Esophagus squamous epithelium (tissue), 5 donors: ENCODE measurements at regions not wholly inside any gene's neighbourhood (a gene's known extent, or its start where the extent isn't known, plus 50 kb on each side); places are given as distances from the start of the nearest gene placed in this dataset.
"Not testable (repeated sequence)": the region's sequence is repeated elsewhere in the genome, so short reads cannot be mapped to it uniquely, and the experiment has no call there.

Experiments used
- DNase-seq: peaks from one replicate; lab custom pipeline; 2025; lab: John Stamatoyannopoulos, UW
- H3K27ac ChIP-seq, 4 donors: fragments of 200-600 bp; sonication (generic); one replicate each; pipeline ENCODE4 v1.5.1; 2016 to 2019; ENCODE audit warnings: mild to moderate bottlenecking in 1 of 4
- H3K27me3 ChIP-seq, 4 donors: fragments of 200-600 bp; sonication (generic); 1 replicate in 3 of 4; 2 replicates in 1 of 4; pipeline versions ENCODE4 v1.5.1 to v1.6.0; 2017 to 2021; ENCODE audit warnings: antibody characterized with exemption in 1 of 4
- H3K36me3 ChIP-seq, 3 donors: fragments of 200-600 bp; sonication (generic); one replicate each; pipeline ENCODE4 v1.5.1; 2016 to 2019
- H3K4me1 ChIP-seq, 3 donors: fragments of 200-600 bp; sonication (generic); one replicate each; pipeline ENCODE4 v1.5.1; 2017 to 2019
- H3K4me3 ChIP-seq, 4 donors: fragments of 200-600 bp; sonication (generic); 1 replicate in 3 of 4; 2 replicates in 1 of 4; pipeline ENCODE4 v1.5.1; 2016 to 2019; ENCODE audit warnings: mild to moderate bottlenecking in 2 of 4, moderate library complexity in 1 of 4
- H3K9me3 ChIP-seq, 3 donors: fragments of 200-600 bp; sonication (generic); one replicate each; pipeline ENCODE4 v1.5.1; 2016 to 2019
- POLR2A ChIP-seq, 4 donors: fragments of 450-650 bp; IDR thresholded peaks; one replicate each; pipeline ENCODE4 v1.6.1; 2017; ENCODE audit warnings: antibody characterized with exemption in 4 of 4, mild to moderate bottlenecking in 4 of 4, moderate library complexity in 3 of 4
- WGBS, 2 donors: methylation state at CpG; one replicate each; pipeline ENCODE4 v1.1.5; 2018; 5-methylcytosine and 5-hydroxymethylcytosine counted together
- intact Hi-C: fragments of 100-400 bp; cut with DNase I; formaldehyde crosslinking; loops from one replicate; pipeline ENCODE4 v1.15.0; 2022
- TF ChIP-seq, protein P1 (sequence below), 6 experiments: fragments of 450-650 bp in 4 of 6; fragments of 200-600 bp in 2 of 6; sonication (generic) in 2 of 6; IDR thresholded peaks; one replicate each; pipeline ENCODE4 v1.5.1; 2016 to 2019; ENCODE audit warnings: antibody characterized with exemption in 6 of 6, mild to moderate bottlenecking in 4 of 6, moderate library complexity in 4 of 6
- donor health status: DM: yes; HTN: yes; CAD: no.

DNA sequence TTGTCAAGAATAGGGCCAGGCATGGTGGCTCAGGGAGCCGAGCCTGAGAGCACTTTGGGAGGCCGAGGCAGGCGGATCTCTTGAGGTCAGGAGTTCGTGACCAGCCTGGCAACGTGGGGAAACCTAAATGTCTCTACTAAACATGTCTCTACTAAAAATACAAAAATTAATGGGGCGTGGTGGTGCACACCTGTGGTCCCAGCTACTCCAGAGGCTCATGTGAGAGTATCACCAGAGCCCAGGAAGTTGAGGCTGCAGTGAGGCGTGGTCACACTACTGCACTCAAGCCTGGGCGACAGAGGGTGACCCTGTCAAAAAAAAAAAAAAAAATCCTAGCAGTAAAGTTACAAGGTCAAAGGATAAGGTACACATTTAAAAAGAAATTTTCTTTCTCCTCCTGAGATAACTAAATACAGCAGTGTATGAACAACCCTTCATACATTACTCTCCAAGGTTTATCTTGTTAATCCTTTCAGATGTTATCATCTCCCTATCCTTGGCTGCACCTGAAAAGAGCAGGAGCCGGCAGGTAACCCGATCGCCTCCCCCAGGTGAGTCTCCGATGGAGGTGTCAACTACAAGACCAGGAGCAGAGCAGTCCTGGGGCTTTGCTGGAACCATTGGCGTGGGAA is 122.3 kb downstream of the GOSR1 start:
- WGBS, 2 donors: 24 to 35% methylated on average over 12 to 13 of the region's 13 CpGs
- Histone ChIP-seq H3K27me3 (no peaks in the 10 kb centered on the region), H3K4me1 (peaks cover 3 to 17% (median 4%) of the 10 kb centered on the region in 3 donors), H3K9me3 (no peaks in the 10 kb centered on the region), H3K36me3 (no peaks in the 10 kb centered on the region), H3K4me3 (peak overlapping the region; percentile 74 to 87 (median 86)), H3K27ac (peak overlapping the region; percentile 91 to 97 (median 97))
- no peak for DNase-seq
- intact Hi-C loops: no loop called here
- TF ChIP-seq, protein P1, sequence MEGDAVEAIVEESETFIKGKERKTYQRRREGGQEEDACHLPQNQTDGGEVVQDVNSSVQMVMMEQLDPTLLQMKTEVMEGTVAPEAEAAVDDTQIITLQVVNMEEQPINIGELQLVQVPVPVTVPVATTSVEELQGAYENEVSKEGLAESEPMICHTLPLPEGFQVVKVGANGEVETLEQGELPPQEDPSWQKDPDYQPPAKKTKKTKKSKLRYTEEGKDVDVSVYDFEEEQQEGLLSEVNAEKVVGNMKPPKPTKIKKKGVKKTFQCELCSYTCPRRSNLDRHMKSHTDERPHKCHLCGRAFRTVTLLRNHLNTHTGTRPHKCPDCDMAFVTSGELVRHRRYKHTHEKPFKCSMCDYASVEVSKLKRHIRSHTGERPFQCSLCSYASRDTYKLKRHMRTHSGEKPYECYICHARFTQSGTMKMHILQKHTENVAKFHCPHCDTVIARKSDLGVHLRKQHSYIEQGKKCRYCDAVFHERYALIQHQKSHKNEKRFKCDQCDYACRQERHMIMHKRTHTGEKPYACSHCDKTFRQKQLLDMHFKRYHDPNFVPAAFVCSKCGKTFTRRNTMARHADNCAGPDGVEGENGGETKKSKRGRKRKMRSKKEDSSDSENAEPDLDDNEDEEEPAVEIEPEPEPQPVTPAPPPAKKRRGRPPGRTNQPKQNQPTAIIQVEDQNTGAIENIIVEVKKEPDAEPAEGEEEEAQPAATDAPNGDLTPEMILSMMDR (IDR thresholded peaks at IDR 0.05): no peak
- TF ChIP-seq POLR2A (IDR thresholded peaks at IDR 0.05): no peak

DNA sequence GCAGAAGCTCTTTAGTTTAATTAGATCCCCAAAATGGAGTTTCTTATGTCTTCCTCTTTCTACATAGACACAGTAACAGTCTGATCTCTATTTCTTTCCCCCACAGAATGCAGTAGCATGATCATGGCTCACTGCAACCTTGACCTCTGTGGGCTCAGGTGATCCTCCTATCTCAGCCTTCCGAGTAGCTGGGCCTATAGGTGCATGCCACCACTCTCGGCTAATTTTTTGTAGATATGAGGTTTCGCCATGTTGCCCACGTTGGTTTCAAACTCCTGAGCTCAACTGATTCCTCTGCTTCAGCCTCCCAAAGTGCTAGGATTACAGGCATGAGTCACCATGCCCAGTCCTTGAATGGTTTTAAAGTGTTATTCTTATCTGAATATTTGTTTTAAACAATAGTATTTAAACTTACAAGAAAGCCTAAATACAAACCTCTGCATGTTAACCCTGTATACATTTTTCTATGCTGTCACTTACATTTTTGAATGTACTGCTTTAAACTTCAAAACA is 120.6 kb downstream of the GOSR1 start:
- intact Hi-C loops: no loop called here
- Histone ChIP-seq H3K9me3 (no peaks in the 10 kb centered on the region), H3K27ac (no peak overlapping the region), H3K36me3 (no peaks in the 10 kb centered on the region), H3K4me3 (no peak overlapping the region), H3K4me1 (peaks cover 3 to 17% (median 4%) of the 10 kb centered on the region in 3 donors), H3K27me3 (no peaks in the 10 kb centered on the region)
- DNase-seq: no peak
- 83 to 85% methylated on average over 4 of the region's 4 CpGs for WGBS, 2 donors
- no peak for TF ChIP-seq POLR2A (IDR thresholded peaks at IDR 0.05)
- TF ChIP-seq, protein P1 (IDR thresholded peaks at IDR 0.05): no peak

DNA sequence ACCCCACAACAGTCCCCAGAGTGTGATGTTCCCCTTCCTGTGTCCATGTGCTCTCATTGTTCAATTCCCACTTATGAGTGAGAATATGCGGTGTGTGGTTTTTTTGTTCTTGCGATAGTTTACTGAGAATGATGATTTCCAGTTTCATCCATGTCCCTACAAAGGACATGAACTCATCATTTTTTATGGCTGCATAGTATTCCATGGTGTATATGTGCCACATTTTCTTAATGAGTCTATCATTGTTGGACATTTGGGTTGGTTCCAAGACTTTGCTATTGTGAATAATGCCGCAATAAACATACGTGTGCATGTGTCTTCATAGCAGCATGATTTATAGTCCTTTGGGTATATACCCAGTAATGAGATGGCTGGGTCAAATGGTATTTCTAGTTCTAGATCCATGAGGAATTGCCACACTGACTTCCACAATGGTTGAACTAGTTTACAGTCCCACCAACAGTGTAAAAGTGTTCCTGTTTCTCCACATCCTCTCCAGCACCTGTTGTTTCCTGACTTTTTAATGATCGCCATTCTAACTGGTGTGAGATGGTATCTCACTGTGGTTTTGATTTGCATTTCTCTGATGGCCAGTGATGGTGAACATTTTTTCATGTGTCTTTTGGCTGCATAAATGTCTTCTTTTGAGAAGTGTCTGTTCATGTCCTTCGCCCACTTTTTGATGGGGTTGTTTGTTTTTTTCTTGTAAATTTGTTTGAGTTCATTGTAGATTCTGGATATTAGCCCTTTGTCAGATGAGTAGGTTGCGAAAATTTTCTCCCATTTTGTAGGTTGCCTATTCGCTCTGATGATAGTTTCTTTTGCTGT is 120.0 kb downstream of the GOSR1 start:
- H3K27ac ChIP-seq, intact Hi-C loops, H3K4me3 ChIP-seq, H3K9me3 ChIP-seq, DNase-seq, H3K36me3 ChIP-seq, H3K27me3 ChIP-seq: not testable (repeated sequence)
- peaks cover 3 to 15% (median 4%) of the 10 kb centered on the region in 3 donors for H3K4me1 ChIP-seq
- 90 to 94% methylated on average over 6 of the region's 8 CpGs for WGBS, 2 donors

DNA sequence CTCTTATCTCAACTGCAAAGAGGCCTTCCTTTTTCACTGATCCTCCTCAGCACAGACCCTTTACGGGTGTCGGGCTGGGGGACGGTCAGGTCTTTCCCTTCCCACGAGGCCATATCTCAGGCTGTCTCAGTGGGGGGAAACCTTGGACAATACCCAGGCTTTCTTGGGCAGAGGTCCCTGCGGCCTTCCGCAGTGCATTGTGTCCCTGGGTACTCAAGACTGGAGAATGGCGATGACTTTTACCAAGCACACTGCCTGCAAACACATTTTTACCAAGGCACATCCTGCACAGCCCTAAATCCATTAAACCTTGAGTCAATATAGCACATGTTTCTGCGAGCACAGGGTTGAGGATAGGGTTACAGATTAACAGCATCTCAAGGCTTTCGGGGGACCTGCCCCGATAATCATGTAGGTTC is 117.8 kb downstream of the GOSR1 start:
- H3K4me1 ChIP-seq, H3K9me3 ChIP-seq, DNase-seq, H3K27ac ChIP-seq, intact Hi-C loops, H3K27me3 ChIP-seq, H3K36me3 ChIP-seq, H3K4me3 ChIP-seq: not testable (repeated sequence)
- WGBS, 2 donors: 82 to 86% methylated on average over 7 to 10 of the region's 10 CpGs

DNA sequence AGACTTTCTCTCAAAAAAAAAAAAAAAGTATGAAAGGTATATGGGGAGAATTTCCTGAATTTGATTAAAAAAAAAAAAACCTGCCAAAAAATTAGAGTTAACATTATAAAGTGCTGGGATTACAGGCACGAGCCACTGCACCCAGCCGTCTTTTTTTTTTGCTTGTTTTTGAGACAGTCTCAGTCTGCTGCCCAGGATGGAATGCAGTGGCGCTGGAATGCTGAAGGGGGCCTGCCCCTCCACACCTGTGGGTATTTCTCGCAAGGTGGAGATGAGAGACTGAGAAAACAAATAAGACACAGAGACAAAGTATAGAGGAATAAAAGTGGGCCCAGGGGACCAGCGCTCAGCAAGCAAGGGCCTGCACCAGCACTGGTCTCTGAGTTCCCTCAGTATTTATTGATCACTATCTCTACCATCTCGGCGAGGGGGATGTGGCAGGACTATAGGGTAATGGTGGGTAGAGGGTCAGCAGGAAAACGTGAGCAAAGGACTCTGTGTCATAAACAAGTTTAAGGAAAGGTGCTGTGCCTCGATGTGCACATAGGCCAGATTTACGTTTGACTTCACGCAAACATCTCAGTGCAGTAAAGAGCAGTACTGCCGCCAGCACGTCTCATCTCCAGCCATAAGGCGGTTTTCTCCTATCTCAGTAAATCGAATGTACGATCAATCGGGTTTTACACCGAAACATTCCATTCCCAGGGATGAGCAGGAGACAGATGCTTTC is 117.2 kb downstream of the GOSR1 start:
- TF ChIP-seq, protein P1 (IDR thresholded peaks at IDR 0.05): no peak
- TF ChIP-seq POLR2A (IDR thresholded peaks at IDR 0.05): no peak
- 84% methylated on average over 18 of the region's 18 CpGs for WGBS, 2 donors
- H3K27ac ChIP-seq: no peak overlapping the region
- intact Hi-C loops: no loop called here
- no peaks in the 10 kb centered on the region for H3K36me3 ChIP-seq
- no peak overlapping the region for H3K4me3 ChIP-seq
- peaks cover 0 to 3% (median 0%) of the 10 kb centered on the region in 4 donors for H3K27me3 ChIP-seq
- no peaks in the 10 kb centered on the region for H3K9me3 ChIP-seq
- peaks cover 0 to 2% (median 0%) of the 10 kb centered on the region in 3 donors for H3K4me1 ChIP-seq
- no peak for DNase-seq
